ENCODE measurements at regions not wholly inside any gene's neighbourhood (a gene's known extent, or its start where the extent isn't known, plus 50 kb on each side); places are given as distances from the start of the nearest gene placed in this dataset.

DNA sequence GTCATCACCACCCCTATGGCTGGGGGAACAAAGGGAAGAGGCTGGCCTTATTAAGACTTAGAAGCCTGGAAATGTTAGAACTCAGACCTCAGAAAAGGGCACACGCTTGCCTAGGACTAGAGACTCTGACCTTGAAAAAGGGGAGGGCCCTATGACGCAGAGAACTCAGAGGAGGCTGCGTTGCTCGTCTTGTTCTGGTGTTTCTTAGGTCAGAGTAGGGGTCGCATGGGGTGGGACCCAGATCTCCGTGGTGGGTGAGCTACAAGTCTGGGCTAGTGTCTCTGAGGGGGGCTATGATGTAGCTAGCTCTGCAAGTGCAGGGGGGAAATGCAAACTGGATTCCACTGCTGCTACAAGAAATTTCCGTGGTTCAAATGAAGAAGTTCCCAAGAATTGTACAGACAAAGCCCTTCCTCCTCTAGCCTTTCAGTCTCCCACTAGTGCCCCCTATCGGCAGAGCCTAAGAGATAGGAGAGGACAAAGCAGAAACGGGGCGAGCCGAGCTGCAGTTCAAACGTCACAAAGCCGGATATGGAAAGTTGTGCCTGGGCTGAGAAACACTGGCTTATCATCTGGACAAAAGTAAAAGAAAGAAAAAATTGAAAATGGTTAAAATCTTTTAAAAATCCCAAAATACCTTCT, 392.9 kb upstream of the ROBO2 start:
- H3K4me3 ChIP-seq (ENCODE audit: low read depth, low read length) = no peak overlapping the region
- DNase-seq (ENCODE audit: low read depth, low spot score) = no peak
- ChIA-PET CTCF (no interaction called here), POLR2A (no interaction called here)
- TF ChIP-seq, protein P1, sequence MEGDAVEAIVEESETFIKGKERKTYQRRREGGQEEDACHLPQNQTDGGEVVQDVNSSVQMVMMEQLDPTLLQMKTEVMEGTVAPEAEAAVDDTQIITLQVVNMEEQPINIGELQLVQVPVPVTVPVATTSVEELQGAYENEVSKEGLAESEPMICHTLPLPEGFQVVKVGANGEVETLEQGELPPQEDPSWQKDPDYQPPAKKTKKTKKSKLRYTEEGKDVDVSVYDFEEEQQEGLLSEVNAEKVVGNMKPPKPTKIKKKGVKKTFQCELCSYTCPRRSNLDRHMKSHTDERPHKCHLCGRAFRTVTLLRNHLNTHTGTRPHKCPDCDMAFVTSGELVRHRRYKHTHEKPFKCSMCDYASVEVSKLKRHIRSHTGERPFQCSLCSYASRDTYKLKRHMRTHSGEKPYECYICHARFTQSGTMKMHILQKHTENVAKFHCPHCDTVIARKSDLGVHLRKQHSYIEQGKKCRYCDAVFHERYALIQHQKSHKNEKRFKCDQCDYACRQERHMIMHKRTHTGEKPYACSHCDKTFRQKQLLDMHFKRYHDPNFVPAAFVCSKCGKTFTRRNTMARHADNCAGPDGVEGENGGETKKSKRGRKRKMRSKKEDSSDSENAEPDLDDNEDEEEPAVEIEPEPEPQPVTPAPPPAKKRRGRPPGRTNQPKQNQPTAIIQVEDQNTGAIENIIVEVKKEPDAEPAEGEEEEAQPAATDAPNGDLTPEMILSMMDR (IDR thresholded peaks at IDR 0.05; ENCODE audit: insufficient read depth, low read length, missing control alignments) = no peak

DNA sequence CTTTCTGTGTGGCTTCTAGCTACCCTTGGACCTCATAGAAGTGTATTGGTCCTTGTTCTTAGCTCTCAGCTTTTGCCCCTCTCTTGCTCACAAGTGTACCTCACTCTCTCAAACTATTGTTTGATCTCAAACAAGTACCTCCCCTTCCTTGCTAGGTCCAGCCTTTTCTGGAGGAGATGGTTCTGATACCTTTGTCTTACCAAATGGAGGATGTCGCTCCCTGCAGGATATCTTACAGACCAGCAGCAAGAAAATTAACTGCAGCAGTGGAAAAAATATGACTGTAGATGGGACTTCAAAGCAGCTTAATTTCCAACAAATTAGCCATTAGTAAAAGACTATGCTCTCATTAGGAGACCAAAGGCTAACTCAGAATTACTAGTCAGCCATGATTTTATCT, 388.1 kb upstream of the ROBO2 start:
- H3K4me3 ChIP-seq (ENCODE audit: low read depth, low read length) = no peak overlapping the region
- TF ChIP-seq, protein P1 (IDR thresholded peaks at IDR 0.05; ENCODE audit: insufficient read depth, low read length, missing control alignments) = no peak
- POLR2A ChIA-PET = no interaction called here
- CTCF ChIA-PET = no interaction called here
- no peak for DNase-seq (ENCODE audit: low read depth, low spot score)

DNA sequence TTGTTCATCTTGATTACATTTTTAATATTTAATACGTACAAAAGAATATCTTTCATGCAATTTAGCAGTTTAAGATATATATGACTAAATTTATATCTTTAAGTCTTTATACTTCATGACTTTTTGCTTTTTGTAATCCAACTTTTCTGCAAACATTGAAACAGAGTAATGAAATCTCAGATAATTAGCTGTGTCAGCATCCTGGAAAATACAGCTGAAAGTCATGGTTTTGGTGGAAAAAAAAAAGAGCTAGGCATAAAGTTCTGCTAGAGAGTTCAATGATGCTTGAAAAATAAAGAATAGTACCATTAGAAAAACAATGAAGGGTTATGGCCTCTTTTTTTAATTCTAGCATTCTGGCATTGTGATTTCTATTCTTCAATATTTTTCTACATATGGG, 387.4 kb upstream of the ROBO2 start:
- TF ChIP-seq, protein P1 (IDR thresholded peaks at IDR 0.05; ENCODE audit: insufficient read depth, low read length, missing control alignments) = no peak
- CTCF ChIA-PET = no interaction called here
- POLR2A ChIA-PET = no interaction called here
- no peak for DNase-seq (ENCODE audit: low read depth, low spot score)
- no peak overlapping the region for H3K4me3 ChIP-seq (ENCODE audit: low read depth, low read length)

DNA sequence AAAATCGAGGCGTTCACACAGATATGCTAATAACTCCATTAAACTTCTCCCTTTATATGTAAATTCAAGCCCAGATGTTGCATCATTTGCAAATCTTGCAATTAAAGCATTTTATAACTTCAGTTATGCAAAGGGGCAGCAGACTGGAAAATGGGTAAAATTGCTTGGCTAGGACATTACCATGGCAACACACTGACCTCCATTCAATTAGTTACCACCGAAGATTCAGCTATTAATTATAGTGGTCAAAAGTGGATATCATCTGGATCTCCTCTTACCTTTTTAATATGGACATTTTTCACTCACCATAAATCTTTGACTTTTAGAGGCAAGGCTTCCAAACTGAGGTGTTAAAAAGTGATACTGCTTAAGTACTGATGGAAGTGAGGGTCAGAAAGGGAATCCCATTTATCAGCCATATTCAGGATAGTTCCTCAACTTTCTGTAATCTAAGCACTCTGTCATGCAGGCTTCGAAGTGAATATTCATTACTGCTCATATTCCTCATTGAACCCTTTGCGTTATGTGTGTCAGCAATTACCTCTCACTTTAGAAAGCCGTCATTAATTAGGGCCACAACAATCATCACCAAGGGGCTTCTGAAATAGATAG, 386.2 kb upstream of the ROBO2 start:
- TF ChIP-seq, protein P1 (IDR thresholded peaks at IDR 0.05; ENCODE audit: insufficient read depth, low read length, missing control alignments) = no peak
- ChIA-PET POLR2A (no interaction called here), CTCF (no interaction called here)
- H3K4me3 ChIP-seq (ENCODE audit: low read depth, low read length) = no peak overlapping the region
- DNase-seq (ENCODE audit: low read depth, low spot score) = no peak

DNA sequence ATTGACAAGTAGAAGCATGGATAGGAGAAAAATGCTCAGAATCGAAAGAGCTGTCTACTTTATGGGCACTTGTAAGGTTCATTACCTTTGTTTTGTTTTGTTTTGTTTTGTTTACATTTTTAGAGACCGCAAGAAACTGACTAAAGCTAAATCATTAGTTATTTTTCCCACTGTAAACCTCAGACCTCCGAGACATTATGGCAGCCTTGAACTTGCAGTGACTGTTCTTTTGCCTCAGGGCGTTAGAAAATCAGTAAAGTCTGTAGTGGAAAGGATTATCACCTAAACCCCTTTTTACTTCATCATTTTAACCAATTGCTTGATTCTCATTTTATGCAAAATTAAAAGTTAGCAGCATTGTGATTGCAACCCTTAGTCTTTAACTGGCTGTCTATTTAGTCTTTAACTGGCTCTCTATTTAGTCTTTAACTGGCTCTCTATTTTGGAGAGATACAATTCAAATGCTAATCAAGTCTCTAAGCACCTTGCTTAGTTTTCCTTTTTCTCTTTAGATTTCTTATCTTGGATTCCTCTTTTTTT, 383.3 kb upstream of the ROBO2 start:
- no peak for DNase-seq (ENCODE audit: low read depth, low spot score)
- TF ChIP-seq, protein P1 (IDR thresholded peaks at IDR 0.05; ENCODE audit: insufficient read depth, low read length, missing control alignments) = no peak
- POLR2A ChIA-PET = no interaction called here
- CTCF ChIA-PET = no interaction called here
- no peak overlapping the region for H3K4me3 ChIP-seq (ENCODE audit: low read depth, low read length)

DNA sequence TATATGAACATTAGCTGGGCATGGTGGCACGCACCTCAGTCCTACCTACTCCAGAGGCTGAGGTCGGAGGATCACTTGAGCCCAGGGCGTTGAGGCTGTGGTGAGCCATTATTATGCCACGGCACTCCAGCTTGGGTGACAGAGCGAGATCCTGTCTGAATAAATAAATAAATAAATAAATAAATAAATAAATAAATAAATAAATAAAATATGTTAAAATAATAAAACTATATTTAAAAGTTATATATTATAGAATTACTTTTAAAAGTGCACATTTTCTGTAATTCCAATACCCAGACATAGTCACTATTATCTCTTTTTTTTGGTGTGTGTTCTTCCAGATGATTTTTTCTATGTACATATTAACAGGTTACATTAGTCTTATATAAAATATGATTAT, 382.0 kb upstream of the ROBO2 start:
- TF ChIP-seq, protein P1 (IDR thresholded peaks at IDR 0.05; ENCODE audit: insufficient read depth, low read length, missing control alignments) = no peak
- ChIA-PET POLR2A (no interaction called here), CTCF (no interaction called here)

More for the DNA sequence above, 382.0 kb upstream of the ROBO2 start:
- no peak for DNase-seq (ENCODE audit: low read depth, low spot score)
- H3K4me3 ChIP-seq (ENCODE audit: low read depth, low read length) = no peak overlapping the region

All from AG04449 (cell line).